GM23248 (cell line): ENCODE measurements at regions not wholly inside any gene's neighbourhood (a gene's known extent, or its start where the extent isn't known, plus 50 kb on each side); places are given as distances from the start of the nearest gene placed in this dataset.

Source experiments
- DNase-seq: peaks from one replicate; pipeline ENCODE4 v3.0.0-alpha.2; 2015
- H2AFZ ChIP-seq: fragments of 200-600 bp; sonication (generic); 2 replicates; pipeline ENCODE4 v1.6.1; 2016; ENCODE audit warnings: antibody characterized with exemption
- H3F3A ChIP-seq: fragments of 200-600 bp; sonication (generic); 2 replicates; pipeline ENCODE4 v1.6.1; 2016; ENCODE audit warnings: mild to moderate bottlenecking, antibody characterized with exemption, mixed run types; ENCODE audit not compliant: insufficient read depth
- H3K27ac ChIP-seq: fragments of 200-600 bp; sonication (generic); 2 replicates; pipeline ENCODE4 v1.5.1; 2016; ENCODE audit warnings: mild to moderate bottlenecking
- H3K27me3 ChIP-seq: fragments of 200-600 bp; sonication (generic); replicated peaks from 2 replicates; pipeline ENCODE4 v1.6.1; 2016; ENCODE audit warnings: mild to moderate bottlenecking; ENCODE audit not compliant: insufficient read depth
- H3K36me3 ChIP-seq: fragments of 200-600 bp; sonication (generic); 2 replicates; pipeline ENCODE4 v1.6.1; 2016; ENCODE audit warnings: low read depth, mild to moderate bottlenecking
- H3K4me1 ChIP-seq: fragments of 200-600 bp; sonication (generic); 2 replicates; pipeline ENCODE4 v1.6.1; 2016; ENCODE audit warnings: mild to moderate bottlenecking; ENCODE audit not compliant: insufficient read depth
- H3K4me2 ChIP-seq: fragments of 200-600 bp; sonication (generic); one replicate; pipeline ENCODE4 v1.6.1; 2016; ENCODE audit warnings: mild to moderate bottlenecking; ENCODE audit not compliant: unreplicated experiment
- H3K4me3 ChIP-seq: fragments of 200-600 bp; sonication (generic); 2 replicates; pipeline ENCODE4 v1.5.1; 2016; ENCODE audit warnings: mild to moderate bottlenecking
- H3K79me2 ChIP-seq: fragments of 200-600 bp; sonication (generic); 2 replicates; pipeline ENCODE4 v1.6.1; 2016; ENCODE audit warnings: mild to moderate bottlenecking; ENCODE audit not compliant: insufficient read depth
- H3K9ac ChIP-seq: fragments of 200-600 bp; sonication (generic); 2 replicates; pipeline ENCODE4 v1.6.1; 2016; ENCODE audit warnings: mild to moderate bottlenecking
- H3K9me2 ChIP-seq: fragments of 200-600 bp; sonication (generic); 2 replicates; pipeline ENCODE4 v1.6.1; 2016; ENCODE audit warnings: mixed run types, mild to moderate bottlenecking, moderate library complexity; ENCODE audit not compliant: insufficient read depth
- H3K9me3 ChIP-seq: fragments of 200-600 bp; sonication (generic); one replicate; pipeline ENCODE4 v1.6.1; 2017; ENCODE audit warnings: low read depth
- H4K20me1 ChIP-seq: fragments of 200-600 bp; sonication (generic); 2 replicates; pipeline ENCODE4 v1.6.0; 2016; ENCODE audit not compliant: insufficient read depth
- EZH2 ChIP-seq: fragments of 200-600 bp; sonication (generic); IDR thresholded peaks from 2 replicates; pipeline ENCODE4 v1.6.1; 2018; ENCODE audit warnings: antibody characterized with exemption, mild to moderate bottlenecking; ENCODE audit not compliant: insufficient read depth, poor library complexity, severe bottlenecking
- EZH2phosphoT487 ChIP-seq: fragments of 200-600 bp; sonication (generic); IDR thresholded peaks from 2 replicates; pipeline ENCODE4 v1.6.1; 2018; ENCODE audit warnings: antibody characterized with exemption, moderate library complexity, mild to moderate bottlenecking, low read depth; ENCODE audit not compliant: insufficient read depth
- WGBS, 2 experiments: methylation state at CpG; one replicate each; pipeline ENCODE4 v1.1.6; 2015 to 2017; ENCODE audit warnings: low lambda C conversion rate in 2 of 2, low coverage in 1 of 2; ENCODE audit errors: missing lambda C conversion rate in 2 of 2; 5-methylcytosine and 5-hydroxymethylcytosine counted together
- in situ Hi-C: fragments of 300-500 bp; cut with MboI; formaldehyde crosslinking; loops from 2 replicates; pipeline ENCODE4 v1.15.0; 2020

GRCh38 chr1:147826259-147826658 lies 65.9 kb upstream of the GJA5 start:
- no peak overlapping the region for H3K9ac ChIP-seq
- no peak overlapping the region for H3K4me3 ChIP-seq
- no peaks in the 10 kb centered on the region for H3F3A ChIP-seq
- DNase-seq, result no peak
- WGBS, 2 experiments, result 33 to 37% methylated on average over 1 of the region's 1 CpG
- no peaks in the 10 kb centered on the region for H4K20me1 ChIP-seq
- H3K27me3 ChIP-seq, result no peaks in the 10 kb centered on the region
- H3K4me2 ChIP-seq, result no peak overlapping the region
- H3K79me2 ChIP-seq, result no peaks in the 10 kb centered on the region
- no peaks in the 10 kb centered on the region for H3K9me2 ChIP-seq
- no peaks in the 10 kb centered on the region for H3K36me3 ChIP-seq
- H3K27ac ChIP-seq, result no peak overlapping the region
- in situ Hi-C loops, result no loop called here
- no peak overlapping the region for H2AFZ ChIP-seq
- H3K9me3 ChIP-seq, result no peaks in the 10 kb centered on the region
- no peak for TF ChIP-seq EZH2
- TF ChIP-seq EZH2phosphoT487, result no peak
- no peaks in the 10 kb centered on the region for H3K4me1 ChIP-seq

GRCh38 chr1:147833231-147833860 lies 69.2 kb upstream of the GJA8 start:
- H2AFZ ChIP-seq, result no peak overlapping the region
- TF ChIP-seq EZH2phosphoT487 (no peak), EZH2 (no peak)
- no peaks in the 10 kb centered on the region for H3K79me2 ChIP-seq
- no peak overlapping the region for H3K9ac ChIP-seq
- H3F3A ChIP-seq, result no peaks in the 10 kb centered on the region
- H3K9me2 ChIP-seq, result no peaks in the 10 kb centered on the region
- H3K27ac ChIP-seq, result no peak overlapping the region
- in situ Hi-C loops, result no loop called here
- H3K4me3 ChIP-seq, result no peak overlapping the region
- H3K4me2 ChIP-seq, result no peak overlapping the region
- WGBS, 2 experiments, result 46 to 67% methylated on average over 3 of the region's 3 CpGs
- H4K20me1 ChIP-seq, result no peaks in the 10 kb centered on the region
- no peaks in the 10 kb centered on the region for H3K4me1 ChIP-seq
- H3K27me3 ChIP-seq, result no peaks in the 10 kb centered on the region
- no peaks in the 10 kb centered on the region for H3K36me3 ChIP-seq
- H3K9me3 ChIP-seq, result no peaks in the 10 kb centered on the region
- no peak for DNase-seq

- H3K9me2 ChIP-seq, result no peaks in the 10 kb centered on the region
- no peaks in the 10 kb centered on the region for H3K4me1 ChIP-seq
- no peak overlapping the region for H3K27ac ChIP-seq
- H2AFZ ChIP-seq, result no peak overlapping the region
- H4K20me1 ChIP-seq, result no peaks in the 10 kb centered on the region
- WGBS, 2 experiments, result 8 to 9% methylated on average over 4 of the region's 4 CpGs
- in situ Hi-C loops, result no loop called here
- DNase-seq, result no peak
- no peak overlapping the region for H3K4me3 ChIP-seq
- no peak overlapping the region for H3K4me2 ChIP-seq
- H3K27me3 ChIP-seq, result no peaks in the 10 kb centered on the region
- H3K79me2 ChIP-seq, result no peaks in the 10 kb centered on the region
- TF ChIP-seq EZH2 (no peak), EZH2phosphoT487 (no peak)
- H3K9ac ChIP-seq, result no peak overlapping the region
- H3K36me3 ChIP-seq, result no peaks in the 10 kb centered on the region
- H3F3A ChIP-seq, result no peaks in the 10 kb centered on the region
- no peaks in the 10 kb centered on the region for H3K9me3 ChIP-seq
Observed at GRCh38 chr1:147834181-147834580, 68.4 kb upstream of the GJA8 start.

- Histone ChIP-seq H3F3A (no peaks in the 10 kb centered on the region), H3K36me3 (no peaks in the 10 kb centered on the region), H4K20me1 (no peaks in the 10 kb centered on the region), H3K4me3 (no peak overlapping the region), H3K9me2 (no peaks in the 10 kb centered on the region), H3K4me2 (no peak overlapping the region), H2AFZ (no peak overlapping the region), H3K27ac (no peak overlapping the region), H3K27me3 (no peaks in the 10 kb centered on the region), H3K9me3 (no peaks in the 10 kb centered on the region), H3K9ac (no peak overlapping the region), H3K4me1 (no peaks in the 10 kb centered on the region), H3K79me2 (no peaks in the 10 kb centered on the region)
- no peak for TF ChIP-seq EZH2
- TF ChIP-seq EZH2phosphoT487, result no peak
- in situ Hi-C loops, result no loop called here
- no peak for DNase-seq
Observed at GRCh38 chr1:147834810-147835209, 67.8 kb upstream of the GJA8 start.
